ENCODE measurements at regions not wholly inside any gene's neighbourhood (a gene's known extent, or its start where the extent isn't known, plus 50 kb on each side); places are given as distances from the start of the nearest gene placed in this dataset.

DNA sequence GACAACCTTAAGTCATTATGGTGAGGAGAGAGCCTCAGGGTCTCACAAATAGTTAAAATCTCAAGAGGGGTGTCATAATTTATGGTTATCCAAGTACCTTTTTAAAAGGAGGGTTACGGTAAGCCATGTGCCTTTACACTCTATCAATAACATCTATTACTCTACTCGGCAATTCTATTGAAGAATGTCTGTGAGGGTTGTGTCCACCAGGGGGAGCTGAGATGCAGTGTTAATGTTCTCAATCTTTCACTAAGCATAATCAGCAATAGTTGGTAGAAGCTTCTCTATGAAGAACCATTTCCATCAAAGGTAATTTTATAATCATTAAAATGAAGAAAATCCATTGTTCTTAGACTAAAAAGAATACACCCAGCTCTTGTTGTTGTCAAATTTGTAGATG, 457.4 kb downstream of the CENPC start:
- TF ChIP-seq, protein P1, sequence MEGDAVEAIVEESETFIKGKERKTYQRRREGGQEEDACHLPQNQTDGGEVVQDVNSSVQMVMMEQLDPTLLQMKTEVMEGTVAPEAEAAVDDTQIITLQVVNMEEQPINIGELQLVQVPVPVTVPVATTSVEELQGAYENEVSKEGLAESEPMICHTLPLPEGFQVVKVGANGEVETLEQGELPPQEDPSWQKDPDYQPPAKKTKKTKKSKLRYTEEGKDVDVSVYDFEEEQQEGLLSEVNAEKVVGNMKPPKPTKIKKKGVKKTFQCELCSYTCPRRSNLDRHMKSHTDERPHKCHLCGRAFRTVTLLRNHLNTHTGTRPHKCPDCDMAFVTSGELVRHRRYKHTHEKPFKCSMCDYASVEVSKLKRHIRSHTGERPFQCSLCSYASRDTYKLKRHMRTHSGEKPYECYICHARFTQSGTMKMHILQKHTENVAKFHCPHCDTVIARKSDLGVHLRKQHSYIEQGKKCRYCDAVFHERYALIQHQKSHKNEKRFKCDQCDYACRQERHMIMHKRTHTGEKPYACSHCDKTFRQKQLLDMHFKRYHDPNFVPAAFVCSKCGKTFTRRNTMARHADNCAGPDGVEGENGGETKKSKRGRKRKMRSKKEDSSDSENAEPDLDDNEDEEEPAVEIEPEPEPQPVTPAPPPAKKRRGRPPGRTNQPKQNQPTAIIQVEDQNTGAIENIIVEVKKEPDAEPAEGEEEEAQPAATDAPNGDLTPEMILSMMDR (IDR thresholded peaks at IDR 0.05), result peak in 5 of 6 experiments; percentile 12 to 52 (median 44)
- no peak for TF ChIP-seq POLR2A (IDR thresholded peaks at IDR 0.05)
